ENCODE measurements at regions not wholly inside any gene's neighbourhood (a gene's known extent, or its start where the extent isn't known, plus 50 kb on each side); places are given as distances from the start of the nearest gene placed in this dataset.

DNA sequence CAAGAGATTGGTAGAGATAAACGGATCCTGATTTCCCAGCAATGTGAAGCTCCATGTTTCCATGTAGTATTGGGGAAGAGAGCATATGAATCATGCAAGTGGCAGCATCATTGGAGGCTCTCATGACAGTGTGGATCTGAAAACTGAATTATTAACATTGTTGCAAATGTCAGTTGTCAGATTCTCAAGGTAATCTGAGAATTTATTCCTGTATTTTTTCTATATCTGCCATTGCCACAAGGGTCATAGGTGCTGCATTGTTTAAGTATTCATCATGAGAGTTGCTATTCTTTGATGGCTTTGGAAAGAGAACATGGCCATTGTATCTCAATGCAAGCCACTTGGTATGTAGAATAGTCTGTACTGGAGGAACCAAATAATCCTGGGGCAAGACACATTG is 1217.0 kb upstream of the ZEB2 start:
- Mint-ChIP-seq H3K4me3 (no peak overlapping the region), H3K27me3 (no peaks in the 10 kb centered on the region), H3K9me3 (ENCODE audit: low read depth) (no peaks in the 10 kb centered on the region), H3K4me1 (ENCODE audit: low read depth) (peaks cover 5% of the 10 kb centered on the region), H3K27ac (no peak overlapping the region), H3K36me3 (no peaks in the 10 kb centered on the region)

GRCh38 chr2:145731467-145731866 is 1211.5 kb upstream of the ZEB2 start:
- no peaks in the 10 kb centered on the region for H3K4me1 Mint-ChIP-seq (ENCODE audit: low read depth)
- H3K27ac Mint-ChIP-seq = no peak overlapping the region
- H3K4me3 Mint-ChIP-seq = no peak overlapping the region
- H3K27me3 Mint-ChIP-seq = no peaks in the 10 kb centered on the region
- no peaks in the 10 kb centered on the region for H3K9me3 Mint-ChIP-seq (ENCODE audit: low read depth)
- H3K36me3 Mint-ChIP-seq = no peaks in the 10 kb centered on the region

DNA sequence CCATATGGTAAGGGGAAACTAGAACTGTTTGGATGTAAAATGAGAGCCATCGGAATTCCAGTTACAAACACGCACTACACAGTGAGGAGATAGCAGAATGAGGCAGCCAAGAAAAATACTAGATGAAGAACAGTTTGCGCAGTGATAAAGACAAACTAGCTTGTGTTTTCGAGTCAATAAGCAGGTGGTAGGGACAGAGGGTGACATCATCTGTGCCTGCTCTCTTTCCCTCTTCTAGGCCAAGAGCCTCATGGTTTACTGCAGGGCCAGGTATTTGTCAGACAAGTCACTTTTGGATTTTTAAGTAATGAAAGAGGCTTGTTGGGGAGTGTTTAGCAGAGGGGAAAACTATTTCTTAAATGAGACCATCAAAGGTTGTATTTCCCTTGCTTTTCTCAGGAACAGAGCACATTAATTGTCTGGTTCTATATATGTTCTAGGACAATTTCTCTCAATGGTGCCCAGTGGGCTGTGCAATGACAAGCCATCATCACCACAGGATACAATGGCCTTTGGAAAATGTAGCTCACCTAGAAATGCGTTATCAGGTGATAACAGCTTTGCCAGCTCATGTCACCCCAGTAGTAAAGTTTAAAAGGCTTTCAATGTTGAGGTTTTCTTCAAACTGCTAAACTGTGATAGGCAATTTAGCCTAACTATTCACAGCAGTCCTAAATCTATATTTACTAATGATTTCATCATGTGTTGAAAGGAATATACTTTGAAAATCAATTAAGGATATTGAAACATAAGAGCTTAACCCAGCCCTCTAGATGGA is 1210.3 kb upstream of the ZEB2 start:
- Mint-ChIP-seq H3K27me3 (no peaks in the 10 kb centered on the region), H3K27ac (no peak overlapping the region), H3K36me3 (no peaks in the 10 kb centered on the region), H3K9me3 (ENCODE audit: low read depth) (no peaks in the 10 kb centered on the region), H3K4me3 (no peak overlapping the region), H3K4me1 (ENCODE audit: low read depth) (no peaks in the 10 kb centered on the region)

GRCh38 chr2:145729481-145729880 is 1209.6 kb upstream of the ZEB2 start:
- Mint-ChIP-seq H3K36me3 (no peaks in the 10 kb centered on the region), H3K4me1 (ENCODE audit: low read depth) (no peaks in the 10 kb centered on the region), H3K27me3 (no peaks in the 10 kb centered on the region), H3K27ac (no peak overlapping the region), H3K4me3 (no peak overlapping the region), H3K9me3 (ENCODE audit: low read depth) (no peaks in the 10 kb centered on the region)

DNA sequence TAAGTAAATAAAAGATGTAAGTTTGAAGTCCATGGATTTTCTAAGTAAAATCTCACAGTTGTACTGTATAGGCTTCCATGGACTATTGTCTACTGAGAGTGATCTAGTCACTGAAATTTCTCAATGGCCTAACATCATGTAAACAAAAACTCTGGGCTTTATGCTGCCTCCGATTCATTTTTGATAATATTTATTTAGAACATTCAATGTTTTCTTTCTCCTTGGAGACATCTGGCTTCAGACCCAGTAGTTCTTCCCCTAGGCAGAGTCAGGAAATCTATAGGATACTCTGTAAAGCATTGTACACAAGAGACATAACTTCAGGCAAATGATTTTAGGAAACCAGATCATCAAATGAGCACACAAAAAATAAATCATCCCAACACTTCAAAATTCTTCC is 1208.6 kb upstream of the ZEB2 start:
- Mint-ChIP-seq H3K27me3 (no peaks in the 10 kb centered on the region), H3K9me3 (ENCODE audit: low read depth) (no peaks in the 10 kb centered on the region), H3K4me3 (no peak overlapping the region), H3K4me1 (ENCODE audit: low read depth) (peaks cover 2% of the 10 kb centered on the region), H3K36me3 (no peaks in the 10 kb centered on the region), H3K27ac (no peak overlapping the region)

- Mint-ChIP-seq H3K36me3 (no peaks in the 10 kb centered on the region), H3K9me3 (ENCODE audit: low read depth) (no peaks in the 10 kb centered on the region), H3K27ac (no peak overlapping the region), H3K4me3 (no peak overlapping the region), H3K4me1 (ENCODE audit: low read depth) (peaks cover 2% of the 10 kb centered on the region), H3K27me3 (no peaks in the 10 kb centered on the region)
Observed at GRCh38 chr2:145725876-145726275, 1206.0 kb upstream of the ZEB2 start.

DNA sequence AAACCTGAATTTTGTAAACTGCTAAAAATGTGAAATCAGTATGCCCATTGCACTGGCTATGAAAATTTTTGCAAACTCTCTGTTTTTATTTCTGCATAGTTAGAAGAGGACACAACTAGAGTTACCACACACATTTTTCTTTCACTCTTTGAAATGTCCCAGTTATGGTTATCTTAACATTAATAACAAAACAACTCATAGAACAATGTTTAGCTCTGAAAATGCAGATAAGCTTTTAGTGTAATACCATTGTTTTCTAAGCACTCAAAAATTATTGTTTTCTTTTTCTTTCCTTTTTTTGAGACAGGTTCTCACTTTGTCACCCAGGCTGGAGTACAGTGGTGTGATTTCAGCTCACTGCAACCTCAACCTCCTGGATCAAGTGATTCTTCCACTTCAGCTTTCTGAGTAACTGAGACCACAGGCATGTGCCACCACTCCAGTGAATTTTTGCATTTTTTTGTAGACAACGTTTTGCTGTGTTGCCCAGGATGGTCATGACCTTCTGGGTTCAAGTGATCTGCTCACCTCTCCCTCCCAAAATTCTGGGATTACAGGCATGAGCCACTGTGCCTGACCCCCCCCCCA is 1204.5 kb upstream of the ZEB2 start:
- no peaks in the 10 kb centered on the region for H3K9me3 Mint-ChIP-seq (ENCODE audit: low read depth)
- no peaks in the 10 kb centered on the region for H3K27me3 Mint-ChIP-seq
- H3K36me3 Mint-ChIP-seq = no peaks in the 10 kb centered on the region
- peaks cover 2% of the 10 kb centered on the region for H3K4me1 Mint-ChIP-seq (ENCODE audit: low read depth)
- H3K4me3 Mint-ChIP-seq = no peak overlapping the region
- H3K27ac Mint-ChIP-seq = no peak overlapping the region

GRCh38 chr2:145723872-145724271 is 1204.0 kb upstream of the ZEB2 start:
- no peak overlapping the region for H3K27ac Mint-ChIP-seq
- H3K4me3 Mint-ChIP-seq = no peak overlapping the region
- H3K4me1 Mint-ChIP-seq (ENCODE audit: low read depth) = peaks cover 2% of the 10 kb centered on the region
- no peaks in the 10 kb centered on the region for H3K27me3 Mint-ChIP-seq
- no peaks in the 10 kb centered on the region for H3K9me3 Mint-ChIP-seq (ENCODE audit: low read depth)
- H3K36me3 Mint-ChIP-seq = no peaks in the 10 kb centered on the region

- no peaks in the 10 kb centered on the region for H3K36me3 Mint-ChIP-seq
- no peak overlapping the region for H3K4me3 Mint-ChIP-seq
- peaks cover 2% of the 10 kb centered on the region for H3K4me1 Mint-ChIP-seq (ENCODE audit: low read depth)
- H3K27ac Mint-ChIP-seq = no peak overlapping the region
- H3K9me3 Mint-ChIP-seq (ENCODE audit: low read depth) = no peaks in the 10 kb centered on the region
- no peaks in the 10 kb centered on the region for H3K27me3 Mint-ChIP-seq
Observed at GRCh38 chr2:145721681-145722080, 1201.8 kb upstream of the ZEB2 start.

GRCh38 chr2:145715601-145716000 is 1195.7 kb upstream of the ZEB2 start:
- Mint-ChIP-seq H3K9me3 (ENCODE audit: low read depth) (peaks cover 6% of the 10 kb centered on the region), H3K27ac (no peak overlapping the region), H3K27me3 (no peaks in the 10 kb centered on the region), H3K4me3 (no peak overlapping the region), H3K4me1 (ENCODE audit: low read depth) (no peaks in the 10 kb centered on the region), H3K36me3 (no peaks in the 10 kb centered on the region)

DNA sequence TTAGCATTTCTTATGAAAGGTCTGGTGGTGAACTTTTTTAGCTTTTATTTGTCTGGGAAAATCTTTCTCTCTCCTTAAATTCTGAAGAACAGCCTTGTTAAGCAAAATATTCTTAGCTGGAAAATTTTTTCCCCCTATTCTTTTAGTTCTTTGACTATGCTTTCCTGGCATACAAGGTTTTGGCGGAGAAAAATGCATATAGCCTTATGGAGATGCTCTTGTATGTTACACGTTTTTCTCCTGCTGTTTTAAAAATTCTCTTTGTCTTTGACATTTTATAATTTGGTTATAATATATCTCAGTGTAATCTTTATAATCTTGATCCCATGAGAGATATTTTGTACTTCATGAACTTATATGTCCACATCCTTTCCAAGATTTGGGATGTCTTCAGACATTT is 1190.4 kb upstream of the ZEB2 start:
- Mint-ChIP-seq H3K4me1 (ENCODE audit: low read depth) (no peaks in the 10 kb centered on the region), H3K36me3 (no peaks in the 10 kb centered on the region), H3K9me3 (ENCODE audit: low read depth) (peaks cover 10% of the 10 kb centered on the region), H3K4me3 (no peak overlapping the region), H3K27ac (no peak overlapping the region), H3K27me3 (no peaks in the 10 kb centered on the region)

DNA sequence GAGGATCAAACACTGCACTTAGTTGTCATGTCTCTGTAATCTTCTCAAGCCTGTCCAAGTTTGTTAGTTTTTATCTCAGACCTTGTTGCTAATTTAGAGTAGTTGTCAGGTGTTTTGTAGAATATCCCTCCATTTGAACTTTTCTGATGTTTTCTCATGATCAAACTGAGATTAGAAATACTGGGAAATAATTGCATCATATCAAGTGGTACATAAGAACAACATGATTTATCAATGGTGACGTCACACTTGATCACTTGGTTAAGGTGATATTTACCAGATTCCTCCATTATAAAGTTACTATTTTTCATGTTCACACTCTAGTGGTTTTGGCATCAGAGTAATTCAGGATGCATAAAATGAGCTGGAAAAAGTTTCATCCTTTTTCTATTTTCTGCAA is 1182.4 kb upstream of the ZEB2 start:
- H3K4me3 Mint-ChIP-seq = no peak overlapping the region
- no peaks in the 10 kb centered on the region for H3K36me3 Mint-ChIP-seq
- no peaks in the 10 kb centered on the region for H3K4me1 Mint-ChIP-seq (ENCODE audit: low read depth)
- no peaks in the 10 kb centered on the region for H3K27me3 Mint-ChIP-seq
- no peaks in the 10 kb centered on the region for H3K9me3 Mint-ChIP-seq (ENCODE audit: low read depth)
- H3K27ac Mint-ChIP-seq = no peak overlapping the region

- Mint-ChIP-seq H3K4me1 (ENCODE audit: low read depth) (no peaks in the 10 kb centered on the region), H3K27ac (no peak overlapping the region), H3K9me3 (ENCODE audit: low read depth) (no peaks in the 10 kb centered on the region), H3K4me3 (no peak overlapping the region), H3K36me3 (no peaks in the 10 kb centered on the region), H3K27me3 (no peaks in the 10 kb centered on the region)
Observed at GRCh38 chr2:145692971-145693478, 1173.1 kb upstream of the ZEB2 start.

DNA sequence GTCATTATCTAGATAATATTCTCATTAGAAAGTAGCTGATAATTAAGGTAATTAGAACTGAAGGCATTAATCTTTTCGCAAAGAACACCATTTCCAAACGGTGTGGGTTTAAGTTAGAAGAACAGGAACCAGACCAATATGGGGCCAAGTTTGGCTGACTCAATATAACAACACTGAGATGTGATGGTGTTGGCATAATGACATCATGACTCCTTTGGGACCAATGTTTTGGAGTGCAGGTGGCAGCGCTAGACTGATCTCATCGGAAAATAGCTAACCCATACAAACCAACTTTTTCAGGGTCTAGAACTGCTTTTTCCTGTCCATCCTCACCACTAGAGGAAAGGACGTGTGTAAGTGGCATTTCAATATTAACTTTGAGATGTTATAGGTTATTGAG is 1171.7 kb upstream of the ZEB2 start:
- Mint-ChIP-seq H3K36me3 (no peaks in the 10 kb centered on the region), H3K9me3 (ENCODE audit: low read depth) (no peaks in the 10 kb centered on the region), H3K27me3 (no peaks in the 10 kb centered on the region), H3K4me1 (ENCODE audit: low read depth) (no peaks in the 10 kb centered on the region), H3K4me3 (no peak overlapping the region), H3K27ac (no peak overlapping the region)

DNA sequence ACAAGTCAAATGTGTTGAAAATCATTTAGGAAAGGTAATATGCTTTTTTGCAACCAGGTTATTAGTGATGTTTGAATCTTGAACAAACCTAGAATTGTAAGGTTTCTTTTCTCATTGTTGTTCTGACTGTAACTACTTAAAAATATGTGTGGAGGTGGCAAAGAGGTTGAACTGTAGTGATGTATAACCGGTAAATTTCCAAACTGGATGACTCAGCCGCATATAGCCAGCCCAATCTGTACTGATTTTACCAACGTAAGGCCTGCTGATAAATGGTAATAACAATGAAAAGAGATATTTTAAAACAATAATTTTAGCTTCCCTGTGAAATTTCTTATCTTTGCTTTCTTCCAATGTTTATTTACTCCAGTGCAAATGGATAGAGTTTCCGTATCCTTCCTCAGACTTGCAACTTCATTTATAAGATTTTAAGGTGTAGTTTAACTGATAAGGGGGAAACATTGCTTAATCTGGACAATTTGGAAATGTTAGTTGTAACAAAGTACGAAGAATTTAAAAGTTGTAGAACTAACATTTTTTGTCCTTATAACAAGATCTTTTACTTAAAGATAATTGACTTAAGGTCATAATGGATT is 1170.4 kb upstream of the ZEB2 start:
- no peaks in the 10 kb centered on the region for H3K27me3 Mint-ChIP-seq
- H3K4me1 Mint-ChIP-seq (ENCODE audit: low read depth) = no peaks in the 10 kb centered on the region
- no peaks in the 10 kb centered on the region for H3K36me3 Mint-ChIP-seq
- H3K27ac Mint-ChIP-seq = no peak overlapping the region
- H3K4me3 Mint-ChIP-seq = no peak overlapping the region
- H3K9me3 Mint-ChIP-seq (ENCODE audit: low read depth) = peaks cover 5% of the 10 kb centered on the region

Measured in activated naive CD8-positive, alpha-beta T cell (primary cell).